OCI-LY7 (cell line): ENCODE measurements at regions not wholly inside any gene's neighbourhood (a gene's known extent, or its start where the extent isn't known, plus 50 kb on each side); places are given as distances from the start of the nearest gene placed in this dataset.

ENCODE experiments used
- BruUV-seq: library from RNA; stranded (reverse); fragments of 400-500 nt; replicated peaks from 2 replicates; lab custom pipeline; 2021; lab: Mats Ljungman, UMichigan
- CTCF ChIA-PET: fragments of 300-600 bp; sonication (Branson Sonifier 250); formaldehyde crosslinking; loops from one replicate; lab custom pipeline; 2022; ENCODE audit warnings: antibody characterized with exemption; ENCODE audit not compliant: unreplicated experiment; lab: Charles Lee
- POLR2A ChIA-PET: fragments of 300-600 bp; sonication (Branson Sonifier 250); formaldehyde crosslinking; loops from one replicate; lab custom pipeline; 2022; ENCODE audit warnings: antibody characterized with exemption; lab: Charles Lee
- DNase-seq: peaks from one replicate; pipeline ENCODE4 v3.0.0-alpha.2; 2015; ENCODE audit warnings: low spot score
- H2AFZ ChIP-seq: fragments of 200-600 bp; sonication (generic), shearing (Covaris generic); 2 replicates; pipeline ENCODE4 v1.6.1; 2014; ENCODE audit warnings: mild to moderate bottlenecking, antibody characterized with exemption, low read length, moderate library complexity
- H3K27ac ChIP-seq: fragments of 200-600 bp; sonication (generic); 2 replicates; pipeline ENCODE4 v1.5.1; 2014; ENCODE audit warnings: mixed run types, low read depth, mild to moderate bottlenecking, moderate library complexity, low read length, inconsistent platforms; ENCODE audit not compliant: poor library complexity, severe bottlenecking
- H3K36me3 ChIP-seq: fragments of 200-600 bp; sonication (generic); 2 replicates; pipeline ENCODE4 v1.6.1; 2014; ENCODE audit warnings: mild to moderate bottlenecking, antibody characterized with exemption, low read length, moderate library complexity, mixed read lengths; ENCODE audit not compliant: insufficient read depth
- H3K4me1 ChIP-seq: fragments of 200-600 bp; sonication (generic); 2 replicates; pipeline ENCODE4 v1.5.1; 2014; ENCODE audit warnings: mild to moderate bottlenecking, low read length; ENCODE audit not compliant: insufficient read depth, poor library complexity, severe bottlenecking
- H3K4me2 ChIP-seq: fragments of 200-600 bp; sonication (generic); 2 replicates; pipeline ENCODE4 v1.6.1; 2014; ENCODE audit warnings: mild to moderate bottlenecking, low read length
- H3K4me3 ChIP-seq: fragments of 200-600 bp; sonication (generic); 2 replicates; pipeline ENCODE4 v1.5.1; 2014; ENCODE audit warnings: mild to moderate bottlenecking, low read depth, low read length; ENCODE audit not compliant: poor library complexity, severe bottlenecking
- H3K79me2 ChIP-seq: fragments of 200-600 bp; sonication (generic); 2 replicates; pipeline ENCODE4 v1.6.1; 2016; ENCODE audit warnings: low read depth, mild to moderate bottlenecking, low read length, moderate library complexity, mixed read lengths; ENCODE audit not compliant: insufficient read depth
- H3K9me2 ChIP-seq: fragments of 200-600 bp; sonication (generic); 2 replicates; pipeline ENCODE4 v1.6.1; 2016; ENCODE audit warnings: mild to moderate bottlenecking, low read length, mixed read lengths; ENCODE audit not compliant: insufficient read depth
- H3K9me3 ChIP-seq: fragments of 200-600 bp; sonication (generic); 2 replicates; pipeline ENCODE4 v1.6.1; 2014; ENCODE audit warnings: mild to moderate bottlenecking, mixed run types, low read length, mixed read lengths
- H4K20me1 ChIP-seq: fragments of 200-600 bp; sonication (generic); 2 replicates; pipeline ENCODE4 v1.6.1; 2014; ENCODE audit warnings: mild to moderate bottlenecking, antibody characterized with exemption, low read length, moderate library complexity, mixed read lengths; ENCODE audit not compliant: insufficient read depth
- EZH2phosphoT487 ChIP-seq: fragments of 200-600 bp; sonication (generic); IDR thresholded peaks from 2 replicates; pipeline ENCODE4 v1.6.1; 2018; ENCODE audit warnings: low read depth, borderline replicate concordance, mild to moderate bottlenecking, mixed run types, antibody characterized with exemption, low read length, moderate library complexity, mixed read lengths
- intact Hi-C: fragments of 100-400 bp; cut with micrococcal nuclease; formaldehyde crosslinking; loops from one replicate; pipeline ENCODE4 v1.10.0; 2022; ENCODE audit not compliant: unreplicated experiment
- TF ChIP-seq, protein P1 (sequence below): fragments of 200-600 bp; sonication (generic); conservative IDR thresholded peaks from 2 replicates; pipeline ENCODE4 v1.5.1; 2014; ENCODE audit warnings: mild to moderate bottlenecking, antibody characterized with exemption, low read length, moderate library complexity, mixed read lengths

DNA sequence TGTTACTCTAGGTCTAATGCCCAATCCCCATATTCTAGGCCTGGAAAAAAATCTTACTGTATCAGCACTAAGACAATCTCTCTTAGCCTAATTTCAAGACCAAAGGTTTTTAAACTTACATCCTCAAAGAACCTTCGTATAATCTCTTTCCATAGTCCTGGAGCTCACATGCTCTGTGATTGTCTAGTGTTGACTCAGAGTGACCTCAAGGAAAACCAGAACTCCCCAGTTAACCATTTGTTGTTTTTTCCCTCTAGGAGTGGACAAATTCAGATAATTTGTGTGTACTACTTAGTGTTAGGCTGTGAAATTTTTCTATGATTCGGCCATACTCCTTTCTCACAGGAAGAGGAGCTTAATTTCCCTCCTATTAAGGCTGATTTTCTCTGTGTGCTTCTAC lies 536.1 kb downstream of the SLC4A3 start:
- Histone ChIP-seq H3K4me1 (no peaks in the 10 kb centered on the region), H3K79me2 (no peaks in the 10 kb centered on the region), H3K4me3 (no peak overlapping the region), H2AFZ (no peak overlapping the region), H4K20me1 (no peaks in the 10 kb centered on the region), H3K36me3 (no peaks in the 10 kb centered on the region), H3K27ac (no peak overlapping the region), H3K4me2 (no peak overlapping the region), H3K9me2 (no peaks in the 10 kb centered on the region), H3K9me3 (no peaks in the 10 kb centered on the region)
- no peak for TF ChIP-seq EZH2phosphoT487
- TF ChIP-seq, protein P1, sequence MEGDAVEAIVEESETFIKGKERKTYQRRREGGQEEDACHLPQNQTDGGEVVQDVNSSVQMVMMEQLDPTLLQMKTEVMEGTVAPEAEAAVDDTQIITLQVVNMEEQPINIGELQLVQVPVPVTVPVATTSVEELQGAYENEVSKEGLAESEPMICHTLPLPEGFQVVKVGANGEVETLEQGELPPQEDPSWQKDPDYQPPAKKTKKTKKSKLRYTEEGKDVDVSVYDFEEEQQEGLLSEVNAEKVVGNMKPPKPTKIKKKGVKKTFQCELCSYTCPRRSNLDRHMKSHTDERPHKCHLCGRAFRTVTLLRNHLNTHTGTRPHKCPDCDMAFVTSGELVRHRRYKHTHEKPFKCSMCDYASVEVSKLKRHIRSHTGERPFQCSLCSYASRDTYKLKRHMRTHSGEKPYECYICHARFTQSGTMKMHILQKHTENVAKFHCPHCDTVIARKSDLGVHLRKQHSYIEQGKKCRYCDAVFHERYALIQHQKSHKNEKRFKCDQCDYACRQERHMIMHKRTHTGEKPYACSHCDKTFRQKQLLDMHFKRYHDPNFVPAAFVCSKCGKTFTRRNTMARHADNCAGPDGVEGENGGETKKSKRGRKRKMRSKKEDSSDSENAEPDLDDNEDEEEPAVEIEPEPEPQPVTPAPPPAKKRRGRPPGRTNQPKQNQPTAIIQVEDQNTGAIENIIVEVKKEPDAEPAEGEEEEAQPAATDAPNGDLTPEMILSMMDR = no peak
- BruUV-seq = no TSS peak
- intact Hi-C loops = no loop called here
- CTCF ChIA-PET = no interaction called here
- DNase-seq = no peak
- POLR2A ChIA-PET = no interaction called here

DNA sequence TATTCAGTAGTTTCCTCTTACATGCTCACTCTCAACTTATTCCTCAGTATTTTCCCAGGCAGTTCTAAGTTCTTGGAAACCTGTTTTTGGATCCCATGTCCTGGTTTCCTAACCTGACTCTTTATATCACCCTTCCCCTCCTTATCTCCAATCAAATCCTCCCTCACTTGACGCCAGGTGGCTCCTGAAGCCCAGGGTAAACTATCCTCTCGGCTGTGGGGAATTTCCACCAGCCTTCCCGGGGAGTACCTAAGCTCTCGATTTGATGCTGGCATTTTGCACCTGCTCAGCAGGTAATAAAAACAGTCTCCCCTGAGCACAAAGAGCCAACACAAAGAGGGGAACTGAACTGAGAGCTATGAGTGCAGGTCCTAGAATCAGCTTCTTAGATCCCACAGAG lies 538.0 kb downstream of the SLC4A3 start:
- no peak for DNase-seq
- Histone ChIP-seq H3K79me2 (no peaks in the 10 kb centered on the region), H3K4me1 (no peaks in the 10 kb centered on the region), H3K36me3 (no peaks in the 10 kb centered on the region), H3K4me2 (no peak overlapping the region), H3K9me3 (no peaks in the 10 kb centered on the region), H3K9me2 (no peaks in the 10 kb centered on the region), H4K20me1 (no peaks in the 10 kb centered on the region), H3K4me3 (no peak overlapping the region), H2AFZ (no peak overlapping the region), H3K27ac (no peak overlapping the region)
- POLR2A ChIA-PET = no interaction called here
- TF ChIP-seq, protein P1 = no peak
- no peak for TF ChIP-seq EZH2phosphoT487
- BruUV-seq = no TSS peak
- CTCF ChIA-PET = no interaction called here
- intact Hi-C loops = no loop called here

DNA sequence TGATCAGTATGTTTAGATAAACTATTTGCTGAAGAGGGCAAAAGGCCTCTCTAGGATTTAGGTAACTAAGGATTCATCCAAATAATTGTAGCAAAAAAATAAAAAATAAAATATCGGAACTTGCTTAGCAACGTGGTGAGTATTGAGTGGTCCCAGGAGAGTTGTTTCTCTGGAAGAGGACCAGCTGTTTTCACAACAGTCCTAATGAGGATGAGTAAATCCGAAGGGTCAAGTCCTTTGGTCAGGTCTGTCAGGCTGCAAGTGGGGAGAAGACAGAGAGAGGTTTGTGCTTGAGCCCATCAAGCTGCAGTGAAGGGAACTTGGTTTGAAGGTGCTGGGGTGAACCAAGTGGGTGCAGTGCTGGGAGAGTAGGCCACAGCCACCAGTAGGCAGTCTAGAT lies 539.2 kb downstream of the SLC4A3 start:
- Histone ChIP-seq H3K4me3 (no peak overlapping the region), H3K27ac (no peak overlapping the region), H2AFZ (no peak overlapping the region), H3K9me2 (no peaks in the 10 kb centered on the region), H3K4me2 (no peak overlapping the region), H3K9me3 (no peaks in the 10 kb centered on the region), H3K79me2 (no peaks in the 10 kb centered on the region), H4K20me1 (no peaks in the 10 kb centered on the region), H3K36me3 (no peaks in the 10 kb centered on the region), H3K4me1 (no peaks in the 10 kb centered on the region)
- intact Hi-C loops = no loop called here
- no peak for DNase-seq
- ChIA-PET POLR2A (interaction anchor here (0.7 kb wide), 1 partner anchor 970 kb away, joined by 3 read pairs; no protein-coding TSS in a partner anchor), CTCF (no interaction called here)
- TF ChIP-seq, protein P1 = no peak
- no peak for TF ChIP-seq EZH2phosphoT487
- BruUV-seq = no TSS peak
